PC-9 (cell line): ENCODE measurements at regions not wholly inside any gene's neighbourhood (a gene's known extent, or its start where the extent isn't known, plus 50 kb on each side); places are given as distances from the start of the nearest gene placed in this dataset.
A peak's percentile ranks its signal among the peaks of the same experiment; 100 is the strongest.

ENCODE experiments used
- BruUV-seq: library from RNA; stranded (reverse); fragments of 400-500 nt; replicated peaks from 2 replicates; lab custom pipeline; 2021; lab: Mats Ljungman, UMichigan
- CTCF ChIA-PET: fragments of 300-600 bp; sonication (Branson Sonifier 250); formaldehyde crosslinking; loops from one replicate; lab custom pipeline; 2022; ENCODE audit warnings: antibody characterized with exemption; lab: Charles Lee
- POLR2A ChIA-PET: fragments of 300-600 bp; sonication (Branson Sonifier 250); formaldehyde crosslinking; loops from one replicate; lab custom pipeline; 2022; ENCODE audit warnings: antibody characterized with exemption; ENCODE audit not compliant: unreplicated experiment; lab: Charles Lee
- DNase-seq, 2 experiments: peaks; one replicate each; pipeline versions ENCODE4 v3.0.0 to v3.0.0-alpha.2; 2015 to 2022; ENCODE audit warnings: mixed read lengths in 1 of 2
- H2AFZ ChIP-seq: fragments of 200-600 bp; sonication (generic); 2 replicates; pipeline ENCODE4 v1.8.1; 2017; ENCODE audit warnings: antibody characterized with exemption
- H3F3A ChIP-seq: fragments of 200-600 bp; sonication (generic); 2 replicates; pipeline ENCODE4 v1.8.1; 2017; ENCODE audit warnings: antibody characterized with exemption, mild to moderate bottlenecking, low read depth; ENCODE audit not compliant: insufficient read depth
- H3K27ac ChIP-seq: fragments of 200-600 bp; sonication (generic); 2 replicates; pipeline ENCODE4 v1.6.1; 2016; ENCODE audit warnings: mixed run types
- H3K27me3 ChIP-seq: fragments of 200-600 bp; sonication (generic); 2 replicates; pipeline ENCODE4 v1.6.1; 2016; ENCODE audit warnings: low read depth, mixed run types; ENCODE audit not compliant: insufficient read depth
- H3K36me3 ChIP-seq: fragments of 200-600 bp; sonication (generic); 2 replicates; pipeline ENCODE4 v1.6.1; 2016; ENCODE audit warnings: low read depth, mixed run types
- H3K4me1 ChIP-seq: fragments of 200-600 bp; sonication (generic); replicated peaks from 2 replicates; pipeline ENCODE4 v1.6.1; 2016; ENCODE audit warnings: mixed run types; ENCODE audit not compliant: insufficient read depth
- H3K4me2 ChIP-seq: fragments of 200-600 bp; sonication (generic); 2 replicates; pipeline ENCODE4 v1.6.1; 2017; ENCODE audit warnings: mixed run types
- H3K4me3 ChIP-seq: fragments of 200-600 bp; sonication (generic); 2 replicates; pipeline ENCODE4 v1.6.1; 2016; ENCODE audit warnings: mixed run types
- H3K79me2 ChIP-seq: fragments of 200-600 bp; sonication (generic); 2 replicates; pipeline ENCODE4 v1.6.1; 2017; ENCODE audit warnings: low read depth, mixed run types
- H3K9me2 ChIP-seq: fragments of 200-600 bp; sonication (generic); 2 replicates; pipeline ENCODE4 v1.8.1; 2017; ENCODE audit warnings: mild to moderate bottlenecking; ENCODE audit not compliant: insufficient read depth
- H3K9me3 ChIP-seq: fragments of 200-600 bp; sonication (generic); 2 replicates; pipeline ENCODE4 v1.8.1; 2016; ENCODE audit warnings: low read depth; ENCODE audit not compliant: insufficient read depth
- H4K20me1 ChIP-seq: fragments of 200-600 bp; sonication (generic); 2 replicates; pipeline ENCODE4 v1.8.1; 2017; ENCODE audit not compliant: insufficient read depth
- CTCF ChIP-seq: fragments of 200-600 bp; sonication (generic); conservative IDR thresholded peaks from 2 replicates; pipeline ENCODE4 v1.6.1; 2017; ENCODE audit warnings: mixed run types, antibody characterized with exemption, mild to moderate bottlenecking, moderate library complexity
- EZH2 ChIP-seq: fragments of 200-600 bp; sonication (generic); IDR thresholded peaks from 2 replicates; pipeline ENCODE4 v1.8.0; 2017; ENCODE audit warnings: antibody characterized with exemption, low read depth
- intact Hi-C: fragments of 100-400 bp; cut with micrococcal nuclease; formaldehyde crosslinking; loops from one replicate; pipeline ENCODE4 v1.10.0; 2022; ENCODE audit not compliant: unreplicated experiment

GRCh38 chr7:417973-418601 is 101.6 kb downstream of the PDGFA start:
- no peaks in the 10 kb centered on the region for H3K4me1 ChIP-seq
- no peak for DNase-seq
- peaks cover 81% of the 10 kb centered on the region for H3K27me3 ChIP-seq
- H3K79me2 ChIP-seq = no peaks in the 10 kb centered on the region
- no peak overlapping the region for H3K4me3 ChIP-seq
- no peaks in the 10 kb centered on the region for H4K20me1 ChIP-seq
- POLR2A ChIA-PET = no interaction called here
- BruUV-seq = no TSS peak
- H2AFZ ChIP-seq = no peak overlapping the region
- H3K27ac ChIP-seq = no peak overlapping the region
- TF ChIP-seq CTCF = no peak
- no peak for TF ChIP-seq EZH2
- 0 out of 2 replicates have a peak, but pooled peaks cover 4% of the 10 kb centered on the region for H3K9me3 ChIP-seq
- H3K36me3 ChIP-seq = no peaks in the 10 kb centered on the region
- CTCF ChIA-PET = no interaction called here
- H3K4me2 ChIP-seq = no peak overlapping the region
- intact Hi-C loops = no loop called here
- no peaks in the 10 kb centered on the region for H3F3A ChIP-seq
- no peaks in the 10 kb centered on the region for H3K9me2 ChIP-seq

GRCh38 chr7:418636-419280 is 100.9 kb downstream of the PDGFA start:
- Histone ChIP-seq H3K4me2 (no peak overlapping the region), H3K9me2 (no peaks in the 10 kb centered on the region), H3K27me3 (peaks cover 82% of the 10 kb centered on the region), H3K4me1 (no peaks in the 10 kb centered on the region), H3K27ac (no peak overlapping the region), H3K4me3 (no peak overlapping the region), H3F3A (no peaks in the 10 kb centered on the region), H3K79me2 (no peaks in the 10 kb centered on the region), H3K9me3 (0 out of 2 replicates have a peak, but pooled peaks cover 4% of the 10 kb centered on the region), H4K20me1 (no peaks in the 10 kb centered on the region), H3K36me3 (no peaks in the 10 kb centered on the region), H2AFZ (no peak overlapping the region)
- no TSS peak for BruUV-seq
- CTCF ChIA-PET = no interaction called here
- POLR2A ChIA-PET = no interaction called here
- TF ChIP-seq CTCF (no peak), EZH2 (no peak)
- no peak for DNase-seq
- intact Hi-C loops = no loop called here

- 0 out of 2 replicates have a peak, but pooled peaks cover 4% of the 10 kb centered on the region for H3K9me3 ChIP-seq
- ChIA-PET CTCF (interaction anchor here (0.9 kb wide), 1 partner anchor 150 kb away, joined by 12 read pairs; no protein-coding TSS in a partner anchor), POLR2A (no interaction called here)
- H3K79me2 ChIP-seq = no peaks in the 10 kb centered on the region
- no peaks in the 10 kb centered on the region for H4K20me1 ChIP-seq
- H3K9me2 ChIP-seq = no peaks in the 10 kb centered on the region
- BruUV-seq = no TSS peak
- H3F3A ChIP-seq = no peaks in the 10 kb centered on the region
- DNase-seq = no peak
- H3K4me2 ChIP-seq = no peak overlapping the region
- peaks cover 88% of the 10 kb centered on the region for H3K27me3 ChIP-seq
- TF ChIP-seq CTCF (no peak), EZH2 (peak; percentile 95)
- H3K27ac ChIP-seq = no peak overlapping the region
- H3K36me3 ChIP-seq = no peaks in the 10 kb centered on the region
- H3K4me1 ChIP-seq = no peaks in the 10 kb centered on the region
- H2AFZ ChIP-seq = no peak overlapping the region
- intact Hi-C loops = no loop called here
- no peak overlapping the region for H3K4me3 ChIP-seq
These were observed 99.2 kb downstream of the PDGFA start for GRCh38 chr7:420142-421093.
